ENCODE measurements at regions not wholly inside any gene's neighbourhood (a gene's known extent, or its start where the extent isn't known, plus 50 kb on each side); places are given as distances from the start of the nearest gene placed in this dataset.

- Histone ChIP-seq H3K27ac (ENCODE audit: low read depth, low read length) (no peak overlapping the region), H3K27me3 (ENCODE audit: insufficient read depth, low read length) (no peaks in the 10 kb centered on the region), H3K4me3 (ENCODE audit: low read length) (no peak overlapping the region), H3K9me3 (ENCODE audit: insufficient read depth, low read depth, low read length) (no peaks in the 10 kb centered on the region), H3K4me1 (ENCODE audit: insufficient read depth, low read length) (peaks cover 7% of the 10 kb centered on the region; the same call in 1 of the 2 replicates), H3K9ac (ENCODE audit: low read depth, low read length) (no peak overlapping the region), H3K36me3 (ENCODE audit: insufficient read depth, low read length) (no peaks in the 10 kb centered on the region)
- WGBS: 95% methylated on average over 2 of the region's 2 CpGs
These were observed 65.8 kb upstream of the ERCC6L2 start for GRCh38 chr9:95809686-95810085.

- peaks cover 7% of the 10 kb centered on the region; the same call in 1 of the 2 replicates for H3K4me1 ChIP-seq (ENCODE audit: insufficient read depth, low read length)
- WGBS: 87% methylated on average over 3 of the region's 3 CpGs
- no peaks in the 10 kb centered on the region for H3K9me3 ChIP-seq (ENCODE audit: insufficient read depth, low read depth, low read length)
- no peaks in the 10 kb centered on the region for H3K27me3 ChIP-seq (ENCODE audit: insufficient read depth, low read length)
- no peaks in the 10 kb centered on the region for H3K36me3 ChIP-seq (ENCODE audit: insufficient read depth, low read length)
- H3K27ac ChIP-seq (ENCODE audit: low read depth, low read length): no peak overlapping the region
- no peak overlapping the region for H3K9ac ChIP-seq (ENCODE audit: low read depth, low read length)
- no peak overlapping the region for H3K4me3 ChIP-seq (ENCODE audit: low read length)
These were observed 67.5 kb upstream of the ERCC6L2 start for GRCh38 chr9:95808011-95808410.

GRCh38 chr9:95807326-95807947 lies 68.1 kb upstream of the ERCC6L2 start:
- WGBS: 93% methylated on average over 5 of the region's 5 CpGs
- Histone ChIP-seq H3K9me3 (ENCODE audit: insufficient read depth, low read depth, low read length) (no peaks in the 10 kb centered on the region), H3K9ac (ENCODE audit: low read depth, low read length) (no peak overlapping the region), H3K27ac (ENCODE audit: low read depth, low read length) (no peak overlapping the region), H3K36me3 (ENCODE audit: insufficient read depth, low read length) (no peaks in the 10 kb centered on the region), H3K4me1 (ENCODE audit: insufficient read depth, low read length) (peaks cover 7% of the 10 kb centered on the region; the same call in 1 of the 2 replicates), H3K4me3 (ENCODE audit: low read length) (no peak overlapping the region), H3K27me3 (ENCODE audit: insufficient read depth, low read length) (no peaks in the 10 kb centered on the region)

GRCh38 chr9:95803197-95803596 lies 72.3 kb upstream of the ERCC6L2 start:
- H3K27ac ChIP-seq (ENCODE audit: low read depth, low read length): no peak overlapping the region
- H3K9me3 ChIP-seq (ENCODE audit: insufficient read depth, low read depth, low read length): no peaks in the 10 kb centered on the region
- no peaks in the 10 kb centered on the region for H3K27me3 ChIP-seq (ENCODE audit: insufficient read depth, low read length)
- no peak overlapping the region for H3K4me3 ChIP-seq (ENCODE audit: low read length)
- peaks cover 7% of the 10 kb centered on the region; the same call in 1 of the 2 replicates for H3K4me1 ChIP-seq (ENCODE audit: insufficient read depth, low read length)
- no peaks in the 10 kb centered on the region for H3K36me3 ChIP-seq (ENCODE audit: insufficient read depth, low read length)
- H3K9ac ChIP-seq (ENCODE audit: low read depth, low read length): no peak overlapping the region
- WGBS: 99% methylated on average over 4 of the region's 4 CpGs

- H3K9ac ChIP-seq (ENCODE audit: low read depth, low read length): no peak overlapping the region
- no peak overlapping the region for H3K4me3 ChIP-seq (ENCODE audit: low read length)
- WGBS: 89% methylated on average over 1 of the region's 1 CpG
- no peaks in the 10 kb centered on the region for H3K9me3 ChIP-seq (ENCODE audit: insufficient read depth, low read depth, low read length)
- no peaks in the 10 kb centered on the region for H3K36me3 ChIP-seq (ENCODE audit: insufficient read depth, low read length)
- no peak overlapping the region for H3K27ac ChIP-seq (ENCODE audit: low read depth, low read length)
- H3K4me1 ChIP-seq (ENCODE audit: insufficient read depth, low read length): peaks cover 7% of the 10 kb centered on the region; the same call in 1 of the 2 replicates
- H3K27me3 ChIP-seq (ENCODE audit: insufficient read depth, low read length): no peaks in the 10 kb centered on the region
These were observed 73.7 kb upstream of the ERCC6L2 start for GRCh38 chr9:95801797-95802196.

GRCh38 chr9:95796029-95796428 lies 79.5 kb upstream of the ERCC6L2 start:
- no peak overlapping the region for H3K27ac ChIP-seq (ENCODE audit: low read depth, low read length)
- H3K9ac ChIP-seq (ENCODE audit: low read depth, low read length): no peak overlapping the region
- H3K27me3 ChIP-seq (ENCODE audit: insufficient read depth, low read length): no peaks in the 10 kb centered on the region
- no peak overlapping the region for H3K4me3 ChIP-seq (ENCODE audit: low read length)
- H3K9me3 ChIP-seq (ENCODE audit: insufficient read depth, low read depth, low read length): no peaks in the 10 kb centered on the region
- H3K36me3 ChIP-seq (ENCODE audit: insufficient read depth, low read length): no peaks in the 10 kb centered on the region
- H3K4me1 ChIP-seq (ENCODE audit: insufficient read depth, low read length): peaks cover 7% of the 10 kb centered on the region; the same call in 1 of the 2 replicates
- WGBS: 94% methylated on average over 6 of the region's 6 CpGs

- H3K4me3 ChIP-seq (ENCODE audit: low read length): no peak overlapping the region
- H3K9ac ChIP-seq (ENCODE audit: low read depth, low read length): no peak overlapping the region
- no peaks in the 10 kb centered on the region for H3K27me3 ChIP-seq (ENCODE audit: insufficient read depth, low read length)
- no peaks in the 10 kb centered on the region for H3K9me3 ChIP-seq (ENCODE audit: insufficient read depth, low read depth, low read length)
- WGBS: 91% methylated on average over 5 of the region's 5 CpGs
- H3K4me1 ChIP-seq (ENCODE audit: insufficient read depth, low read length): peaks cover 7% of the 10 kb centered on the region; the same call in 1 of the 2 replicates
- no peaks in the 10 kb centered on the region for H3K36me3 ChIP-seq (ENCODE audit: insufficient read depth, low read length)
- H3K27ac ChIP-seq (ENCODE audit: low read depth, low read length): no peak overlapping the region
These were observed 81.3 kb upstream of the ERCC6L2 start for GRCh38 chr9:95793924-95794828.

GRCh38 chr9:95791695-95792094 lies 83.8 kb upstream of the ERCC6L2 start:
- no peaks in the 10 kb centered on the region for H3K9me3 ChIP-seq (ENCODE audit: insufficient read depth, low read depth, low read length)
- peaks cover 7% of the 10 kb centered on the region; the same call in 1 of the 2 replicates for H3K4me1 ChIP-seq (ENCODE audit: insufficient read depth, low read length)
- no peak overlapping the region for H3K9ac ChIP-seq (ENCODE audit: low read depth, low read length)
- no peak overlapping the region for H3K4me3 ChIP-seq (ENCODE audit: low read length)
- 87% methylated on average over 2 of the region's 2 CpGs for WGBS
- no peaks in the 10 kb centered on the region for H3K36me3 ChIP-seq (ENCODE audit: insufficient read depth, low read length)
- no peaks in the 10 kb centered on the region for H3K27me3 ChIP-seq (ENCODE audit: insufficient read depth, low read length)
- no peak overlapping the region for H3K27ac ChIP-seq (ENCODE audit: low read depth, low read length)

GRCh38 chr9:95791286-95791685 lies 84.2 kb upstream of the ERCC6L2 start:
- Histone ChIP-seq H3K4me1 (ENCODE audit: insufficient read depth, low read length) (peaks cover 7% of the 10 kb centered on the region; the same call in 1 of the 2 replicates), H3K27me3 (ENCODE audit: insufficient read depth, low read length) (no peaks in the 10 kb centered on the region), H3K4me3 (ENCODE audit: low read length) (no peak overlapping the region), H3K9ac (ENCODE audit: low read depth, low read length) (no peak overlapping the region), H3K9me3 (ENCODE audit: insufficient read depth, low read depth, low read length) (no peaks in the 10 kb centered on the region), H3K36me3 (ENCODE audit: insufficient read depth, low read length) (no peaks in the 10 kb centered on the region), H3K27ac (ENCODE audit: low read depth, low read length) (no peak overlapping the region)
- WGBS: 88% methylated on average over 4 of the region's 4 CpGs

- Histone ChIP-seq H3K4me1 (ENCODE audit: insufficient read depth, low read length) (peaks cover 9% of the 10 kb centered on the region; the same call in 1 of the 2 replicates), H3K9me3 (ENCODE audit: insufficient read depth, low read depth, low read length) (no peaks in the 10 kb centered on the region), H3K27ac (ENCODE audit: low read depth, low read length) (no peak overlapping the region), H3K9ac (ENCODE audit: low read depth, low read length) (no peak overlapping the region), H3K27me3 (ENCODE audit: insufficient read depth, low read length) (no peaks in the 10 kb centered on the region), H3K4me3 (ENCODE audit: low read length) (no peak overlapping the region), H3K36me3 (ENCODE audit: insufficient read depth, low read length) (no peaks in the 10 kb centered on the region)
- WGBS: 90% methylated on average over 6 of the region's 6 CpGs
These were observed 86.9 kb upstream of the ERCC6L2 start for GRCh38 chr9:95788521-95788991.

- Histone ChIP-seq H3K9ac (ENCODE audit: low read depth, low read length) (no peak overlapping the region), H3K4me3 (ENCODE audit: low read length) (no peak overlapping the region), H3K4me1 (ENCODE audit: insufficient read depth, low read length) (peaks cover 9% of the 10 kb centered on the region; the same call in 1 of the 2 replicates), H3K27me3 (ENCODE audit: insufficient read depth, low read length) (no peaks in the 10 kb centered on the region), H3K27ac (ENCODE audit: low read depth, low read length) (no peak overlapping the region), H3K9me3 (ENCODE audit: insufficient read depth, low read depth, low read length) (no peaks in the 10 kb centered on the region), H3K36me3 (ENCODE audit: insufficient read depth, low read length) (no peaks in the 10 kb centered on the region)
- 62% methylated on average over 7 of the region's 7 CpGs for WGBS
These were observed 87.5 kb upstream of the ERCC6L2 start for GRCh38 chr9:95788021-95788420.
